ENCODE measurements at regions not wholly inside any gene's neighbourhood (a gene's known extent, or its start where the extent isn't known, plus 50 kb on each side); places are given as distances from the start of the nearest gene placed in this dataset.

DNA sequence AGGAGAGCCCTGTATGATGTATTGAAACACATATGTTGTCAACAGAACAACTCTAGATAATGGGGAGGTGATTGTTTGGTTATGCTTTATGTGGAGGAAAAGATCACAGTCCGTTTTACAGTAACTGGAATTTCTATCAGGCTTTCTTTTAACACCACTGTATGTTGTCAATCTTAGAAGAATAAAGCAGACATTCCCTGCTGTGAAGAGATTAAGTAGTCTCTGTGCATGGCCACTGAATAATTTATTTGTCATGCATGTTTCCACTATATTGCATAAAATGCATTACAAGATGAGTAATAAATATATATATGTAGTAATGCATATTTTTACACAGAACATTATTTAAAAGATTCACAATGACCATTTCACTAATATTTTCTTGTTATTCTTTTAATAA is 440.0 kb downstream of the ANKRD7 start:
- H3K27ac Mint-ChIP-seq = no peak overlapping the region
- TF ChIP-seq, protein P1, sequence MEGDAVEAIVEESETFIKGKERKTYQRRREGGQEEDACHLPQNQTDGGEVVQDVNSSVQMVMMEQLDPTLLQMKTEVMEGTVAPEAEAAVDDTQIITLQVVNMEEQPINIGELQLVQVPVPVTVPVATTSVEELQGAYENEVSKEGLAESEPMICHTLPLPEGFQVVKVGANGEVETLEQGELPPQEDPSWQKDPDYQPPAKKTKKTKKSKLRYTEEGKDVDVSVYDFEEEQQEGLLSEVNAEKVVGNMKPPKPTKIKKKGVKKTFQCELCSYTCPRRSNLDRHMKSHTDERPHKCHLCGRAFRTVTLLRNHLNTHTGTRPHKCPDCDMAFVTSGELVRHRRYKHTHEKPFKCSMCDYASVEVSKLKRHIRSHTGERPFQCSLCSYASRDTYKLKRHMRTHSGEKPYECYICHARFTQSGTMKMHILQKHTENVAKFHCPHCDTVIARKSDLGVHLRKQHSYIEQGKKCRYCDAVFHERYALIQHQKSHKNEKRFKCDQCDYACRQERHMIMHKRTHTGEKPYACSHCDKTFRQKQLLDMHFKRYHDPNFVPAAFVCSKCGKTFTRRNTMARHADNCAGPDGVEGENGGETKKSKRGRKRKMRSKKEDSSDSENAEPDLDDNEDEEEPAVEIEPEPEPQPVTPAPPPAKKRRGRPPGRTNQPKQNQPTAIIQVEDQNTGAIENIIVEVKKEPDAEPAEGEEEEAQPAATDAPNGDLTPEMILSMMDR (IDR thresholded peaks at IDR 0.05; ENCODE audit: unreplicated experiment) = no peak
- no peak overlapping the region for H3K4me3 Mint-ChIP-seq (ENCODE audit: low read depth)
- H3K36me3 Mint-ChIP-seq (ENCODE audit: insufficient read depth) = no peaks in the 10 kb centered on the region
- no peak for DNase-seq (ENCODE audit: low spot score, unreplicated experiment)
- H3K9me3 Mint-ChIP-seq (ENCODE audit: low read depth) = no peaks in the 10 kb centered on the region
- H3K27me3 Mint-ChIP-seq = no peaks in the 10 kb centered on the region
- H3K4me1 Mint-ChIP-seq (ENCODE audit: low read depth) = no peaks in the 10 kb centered on the region

DNA sequence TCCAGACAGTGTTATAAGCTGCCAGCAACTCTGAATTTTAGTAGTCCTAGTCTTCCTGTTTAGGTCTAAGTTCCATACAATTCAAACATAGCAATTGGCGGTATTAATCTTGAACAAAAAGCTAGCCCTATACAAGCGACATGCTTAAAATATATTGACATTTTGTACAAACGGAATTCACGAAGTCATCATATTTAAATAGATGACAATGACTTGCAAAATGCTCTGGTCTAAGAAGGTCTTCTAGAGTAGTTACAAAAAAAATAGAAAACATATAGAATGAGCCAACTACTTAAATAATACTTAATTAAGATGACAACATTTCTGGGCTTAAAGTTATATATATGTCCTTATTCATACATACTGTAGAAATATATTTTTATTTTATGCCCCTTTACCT is 446.6 kb downstream of the ANKRD7 start:
- no peak for DNase-seq (ENCODE audit: low spot score, unreplicated experiment)
- Mint-ChIP-seq H3K4me1 (ENCODE audit: low read depth) (no peaks in the 10 kb centered on the region), H3K27me3 (no peaks in the 10 kb centered on the region), H3K4me3 (ENCODE audit: low read depth) (no peak overlapping the region), H3K36me3 (ENCODE audit: insufficient read depth) (no peaks in the 10 kb centered on the region), H3K27ac (no peak overlapping the region), H3K9me3 (ENCODE audit: low read depth) (no peaks in the 10 kb centered on the region)
- TF ChIP-seq, protein P1 (IDR thresholded peaks at IDR 0.05; ENCODE audit: unreplicated experiment) = no peak

DNA sequence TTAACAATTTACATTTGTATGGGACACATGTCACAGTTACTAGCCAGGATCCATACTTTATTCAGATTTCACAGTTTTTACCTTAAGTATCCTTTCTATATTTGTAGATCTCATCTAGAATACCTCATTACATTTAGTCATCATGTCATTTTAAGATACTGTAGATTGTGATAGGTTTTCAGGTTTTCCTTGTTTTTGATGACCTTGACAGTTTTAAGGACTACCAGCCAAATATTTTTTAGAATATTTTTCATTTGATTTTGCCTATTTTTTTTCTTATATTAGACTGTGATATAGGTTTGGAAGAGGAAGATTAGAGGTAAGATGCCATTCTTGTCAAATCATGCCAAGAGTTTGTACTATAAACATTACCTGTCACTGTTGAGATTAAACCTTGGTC is 460.3 kb downstream of the ANKRD7 start:
- Mint-ChIP-seq H3K4me3 (ENCODE audit: low read depth) (no peak overlapping the region), H3K27me3 (no peaks in the 10 kb centered on the region), H3K9me3 (ENCODE audit: low read depth) (no peaks in the 10 kb centered on the region), H3K4me1 (ENCODE audit: low read depth) (no peaks in the 10 kb centered on the region), H3K27ac (no peak overlapping the region), H3K36me3 (ENCODE audit: insufficient read depth) (no peaks in the 10 kb centered on the region)
- no peak for DNase-seq (ENCODE audit: low spot score, unreplicated experiment)
- TF ChIP-seq, protein P1 (IDR thresholded peaks at IDR 0.05; ENCODE audit: unreplicated experiment) = no peak

DNA sequence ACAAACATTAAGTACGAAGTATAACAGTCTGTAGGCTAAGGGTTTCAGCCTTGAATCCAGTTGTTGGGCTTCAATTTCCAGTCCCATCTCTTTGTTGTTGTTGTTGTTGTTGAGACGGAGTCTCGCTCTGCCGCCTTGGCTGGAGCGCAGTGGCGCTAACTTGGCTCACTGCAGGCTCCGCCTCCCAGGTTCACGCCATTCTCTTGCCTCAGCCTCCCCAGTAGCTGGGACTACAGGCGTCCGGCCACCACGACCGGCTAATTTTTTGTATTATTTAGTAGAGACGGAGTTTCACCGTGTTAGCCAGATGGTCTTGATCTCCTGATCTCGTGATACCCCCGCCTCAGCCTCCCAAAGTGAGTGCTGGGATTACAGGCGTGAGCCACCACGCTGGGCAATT is 464.9 kb downstream of the ANKRD7 start:
- Mint-ChIP-seq H3K4me1 (ENCODE audit: low read depth) (no peaks in the 10 kb centered on the region), H3K9me3 (ENCODE audit: low read depth) (no peaks in the 10 kb centered on the region), H3K27ac (no peak overlapping the region), H3K4me3 (ENCODE audit: low read depth) (no peak overlapping the region), H3K27me3 (no peaks in the 10 kb centered on the region), H3K36me3 (ENCODE audit: insufficient read depth) (no peaks in the 10 kb centered on the region)
- TF ChIP-seq, protein P1 (IDR thresholded peaks at IDR 0.05; ENCODE audit: unreplicated experiment) = no peak
- no peak for DNase-seq (ENCODE audit: low spot score, unreplicated experiment)

DNA sequence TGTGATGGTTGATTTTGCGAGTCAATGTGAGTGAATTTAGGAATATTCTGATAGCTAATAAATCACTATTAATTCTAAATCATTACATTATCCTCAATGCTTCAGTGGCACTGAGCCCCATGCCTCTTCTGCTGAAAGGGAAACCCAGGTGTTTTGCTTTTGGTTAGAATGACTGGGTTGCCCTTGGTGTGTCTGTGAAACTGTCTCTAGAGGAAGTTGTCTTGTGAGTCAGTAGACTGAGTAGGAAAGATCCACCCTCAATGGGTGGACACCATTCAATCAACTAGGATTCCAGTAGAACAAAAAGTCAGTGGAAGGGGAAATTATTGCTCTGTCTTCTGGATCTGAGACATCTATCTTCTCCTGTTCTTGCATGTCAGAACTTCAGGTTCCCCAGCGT is 472.4 kb downstream of the ANKRD7 start:
- TF ChIP-seq, protein P1 (IDR thresholded peaks at IDR 0.05; ENCODE audit: unreplicated experiment) = no peak
- no peaks in the 10 kb centered on the region for H3K4me1 Mint-ChIP-seq (ENCODE audit: low read depth)
- H3K4me3 Mint-ChIP-seq (ENCODE audit: low read depth) = no peak overlapping the region
- no peak for DNase-seq (ENCODE audit: low spot score, unreplicated experiment)
- no peaks in the 10 kb centered on the region for H3K36me3 Mint-ChIP-seq (ENCODE audit: insufficient read depth)
- H3K27ac Mint-ChIP-seq = no peak overlapping the region
- H3K27me3 Mint-ChIP-seq = no peaks in the 10 kb centered on the region
- no peaks in the 10 kb centered on the region for H3K9me3 Mint-ChIP-seq (ENCODE audit: low read depth)
